ENCODE measurements at regions not wholly inside any gene's neighbourhood (a gene's known extent, or its start where the extent isn't known, plus 50 kb on each side); places are given as distances from the start of the nearest gene placed in this dataset.

- TF ChIP-seq MXI1 (IDR thresholded peaks at IDR 0.05; ENCODE audit: borderline replicate concordance, low read depth, low read length) (no peak), MAFK (IDR thresholded peaks at IDR 0.05; ENCODE audit: low read depth, low read length) (no peak)
- TF ChIP-seq, protein P1, sequence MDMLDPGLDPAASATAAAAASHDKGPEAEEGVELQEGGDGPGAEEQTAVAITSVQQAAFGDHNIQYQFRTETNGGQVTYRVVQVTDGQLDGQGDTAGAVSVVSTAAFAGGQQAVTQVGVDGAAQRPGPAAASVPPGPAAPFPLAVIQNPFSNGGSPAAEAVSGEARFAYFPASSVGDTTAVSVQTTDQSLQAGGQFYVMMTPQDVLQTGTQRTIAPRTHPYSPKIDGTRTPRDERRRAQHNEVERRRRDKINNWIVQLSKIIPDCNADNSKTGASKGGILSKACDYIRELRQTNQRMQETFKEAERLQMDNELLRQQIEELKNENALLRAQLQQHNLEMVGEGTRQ (IDR thresholded peaks at IDR 0.05; ENCODE audit: low read depth, low read length), result no peak
Measured at GRCh38 chr5:155381654-155382053, 368.1 kb downstream of the KIF4B start.
